ENCODE measurements at regions not wholly inside any gene's neighbourhood (a gene's known extent, or its start where the extent isn't known, plus 50 kb on each side); places are given as distances from the start of the nearest gene placed in this dataset.

GRCh38 chr2:176843208-176843607 is 369.4 kb upstream of the HNRNPA3 start:
- Histone ChIP-seq H3K27me3 (replicated peaks in 2 of 5; ENCODE audit: control insufficient read depth in 4 of 5, insufficient read depth in 5 of 5, low read length in 4 of 5) (no peaks in the 10 kb centered on the region), H3K27ac (ENCODE audit: insufficient read depth in 1 of 2, low read depth in 1 of 2, low read length in 2 of 2, poor library complexity in 1 of 2, severe bottlenecking in 2 of 2) (no peak overlapping the region), H3K36me3 (ENCODE audit: control insufficient read depth in 4 of 4, insufficient read depth in 4 of 4, low read length in 3 of 4) (no peaks in the 10 kb centered on the region), H3K9me3 (ENCODE audit: control extremely low read depth in 1 of 5, control insufficient read depth in 4 of 5, insufficient read depth in 2 of 5, low read depth in 1 of 5, low read length in 4 of 5) (peaks cover 0 to 2% (median 0%) of the 10 kb centered on the region in 5 experiments), H3K4me1 (ENCODE audit: control extremely low read depth in 1 of 4, control insufficient read depth in 4 of 4, insufficient read depth in 4 of 4, low read length in 3 of 4) (no peaks in the 10 kb centered on the region), H3K4me3 (ENCODE audit: control insufficient read depth in 1 of 7, extremely low read depth in 1 of 7, insufficient read depth in 4 of 7, low read depth in 2 of 7, low read length in 6 of 7) (no peak overlapping the region)
- DNase-seq: no peak
- ChIA-PET POLR2A (no interaction called here), CTCF (interaction anchor here (0.6 to 2.4 kb wide), 5 partner anchors 12 to 305 kb away, joined by 3 to 10 read pairs (median 3); no protein-coding TSS in a partner anchor)

GRCh38 chr2:176844461-176844860 is 368.1 kb upstream of the HNRNPA3 start:
- ChIA-PET POLR2A (no interaction called here), CTCF (interaction anchor here (0.7 to 2.4 kb wide), 2 partner anchors 11 to 22 kb away, joined by 3 to 10 read pairs; no protein-coding TSS in a partner anchor)
- no peaks in the 10 kb centered on the region for H3K27me3 ChIP-seq (replicated peaks in 2 of 5; ENCODE audit: control insufficient read depth in 4 of 5, insufficient read depth in 5 of 5, low read length in 4 of 5)
- H3K4me1 ChIP-seq (ENCODE audit: control extremely low read depth in 1 of 4, control insufficient read depth in 4 of 4, insufficient read depth in 4 of 4, low read length in 3 of 4): no peaks in the 10 kb centered on the region
- DNase-seq: no peak
- H3K27ac ChIP-seq (ENCODE audit: insufficient read depth in 1 of 2, low read depth in 1 of 2, low read length in 2 of 2, poor library complexity in 1 of 2, severe bottlenecking in 2 of 2): no peak overlapping the region
- no peak overlapping the region for H3K4me3 ChIP-seq (ENCODE audit: control insufficient read depth in 1 of 7, extremely low read depth in 1 of 7, insufficient read depth in 4 of 7, low read depth in 2 of 7, low read length in 6 of 7)
- H3K9me3 ChIP-seq (ENCODE audit: control extremely low read depth in 1 of 5, control insufficient read depth in 4 of 5, insufficient read depth in 2 of 5, low read depth in 1 of 5, low read length in 4 of 5): peaks cover 0 to 2% (median 0%) of the 10 kb centered on the region in 5 experiments
- H3K36me3 ChIP-seq (ENCODE audit: control insufficient read depth in 4 of 4, insufficient read depth in 4 of 4, low read length in 3 of 4): no peaks in the 10 kb centered on the region
- no CpG with 5 or more reads among the region's 1 CpG for WGBS (ENCODE audit: insufficient coverage)

- DNase-seq: no peak
- Histone ChIP-seq H3K4me1 (ENCODE audit: control extremely low read depth in 1 of 4, control insufficient read depth in 4 of 4, insufficient read depth in 4 of 4, low read length in 3 of 4) (no peaks in the 10 kb centered on the region), H3K36me3 (ENCODE audit: control insufficient read depth in 4 of 4, insufficient read depth in 4 of 4, low read length in 3 of 4) (no peaks in the 10 kb centered on the region), H3K9me3 (ENCODE audit: control extremely low read depth in 1 of 5, control insufficient read depth in 4 of 5, insufficient read depth in 2 of 5, low read depth in 1 of 5, low read length in 4 of 5) (peaks cover 0 to 2% (median 0%) of the 10 kb centered on the region in 5 experiments), H3K27me3 (replicated peaks in 2 of 5; ENCODE audit: control insufficient read depth in 4 of 5, insufficient read depth in 5 of 5, low read length in 4 of 5) (no peaks in the 10 kb centered on the region), H3K4me3 (ENCODE audit: control insufficient read depth in 1 of 7, extremely low read depth in 1 of 7, insufficient read depth in 4 of 7, low read depth in 2 of 7, low read length in 6 of 7) (no peak overlapping the region), H3K27ac (ENCODE audit: insufficient read depth in 1 of 2, low read depth in 1 of 2, low read length in 2 of 2, poor library complexity in 1 of 2, severe bottlenecking in 2 of 2) (no peak overlapping the region)
- ChIA-PET POLR2A (no interaction called here), CTCF (no interaction called here)
- WGBS (ENCODE audit: insufficient coverage): 92% methylated on average over 2 of the region's 2 CpGs
Measured at GRCh38 chr2:176845718-176846117, 366.9 kb upstream of the HNRNPA3 start.

GRCh38 chr2:176847575-176847974 is 365.0 kb upstream of the HNRNPA3 start:
- WGBS (ENCODE audit: insufficient coverage): 80% methylated on average over 2 of the region's 4 CpGs
- Histone ChIP-seq H3K4me3 (ENCODE audit: control insufficient read depth in 1 of 7, extremely low read depth in 1 of 7, insufficient read depth in 4 of 7, low read depth in 2 of 7, low read length in 6 of 7) (no peak overlapping the region), H3K27ac (ENCODE audit: insufficient read depth in 1 of 2, low read depth in 1 of 2, low read length in 2 of 2, poor library complexity in 1 of 2, severe bottlenecking in 2 of 2) (no peak overlapping the region), H3K36me3 (ENCODE audit: control insufficient read depth in 4 of 4, insufficient read depth in 4 of 4, low read length in 3 of 4) (no peaks in the 10 kb centered on the region), H3K4me1 (ENCODE audit: control extremely low read depth in 1 of 4, control insufficient read depth in 4 of 4, insufficient read depth in 4 of 4, low read length in 3 of 4) (peaks cover 0 to 8% (median 4%) of the 10 kb centered on the region in 4 experiments), H3K9me3 (ENCODE audit: control extremely low read depth in 1 of 5, control insufficient read depth in 4 of 5, insufficient read depth in 2 of 5, low read depth in 1 of 5, low read length in 4 of 5) (peaks cover 0 to 2% (median 0%) of the 10 kb centered on the region in 5 experiments), H3K27me3 (replicated peaks in 2 of 5; ENCODE audit: control insufficient read depth in 4 of 5, insufficient read depth in 5 of 5, low read length in 4 of 5) (no peaks in the 10 kb centered on the region)
- CTCF ChIA-PET: no interaction called here
- POLR2A ChIA-PET: no interaction called here
- DNase-seq: peak in 2 of 3 donors; percentile 6 to 12

GRCh38 chr2:176848844-176849243 is 363.8 kb upstream of the HNRNPA3 start:
- POLR2A ChIA-PET: no interaction called here
- WGBS (ENCODE audit: insufficient coverage): 100% methylated on average over 6 of the region's 8 CpGs

GRCh38 chr2:176851200-176851888 is 361.2 kb upstream of the HNRNPA3 start:
- H3K4me1 ChIP-seq (ENCODE audit: control extremely low read depth in 1 of 4, control insufficient read depth in 4 of 4, insufficient read depth in 4 of 4, low read length in 3 of 4): peaks cover 0 to 13% (median 6%) of the 10 kb centered on the region in 4 experiments
- ChIA-PET POLR2A (no interaction called here), CTCF (interaction anchor here (0.8 to 1.0 kb wide), 2 partner anchors 14 to 158 kb away, joined by 3 to 4 read pairs; no protein-coding TSS in a partner anchor)
- H3K27ac ChIP-seq (ENCODE audit: insufficient read depth in 1 of 2, low read depth in 1 of 2, low read length in 2 of 2, poor library complexity in 1 of 2, severe bottlenecking in 2 of 2): no peak overlapping the region
- DNase-seq: no peak
- H3K4me3 ChIP-seq (ENCODE audit: control insufficient read depth in 1 of 7, extremely low read depth in 1 of 7, insufficient read depth in 4 of 7, low read depth in 2 of 7, low read length in 6 of 7): no peak overlapping the region
- no peaks in the 10 kb centered on the region for H3K27me3 ChIP-seq (replicated peaks in 2 of 5; ENCODE audit: control insufficient read depth in 4 of 5, insufficient read depth in 5 of 5, low read length in 4 of 5)
- no peaks in the 10 kb centered on the region for H3K9me3 ChIP-seq (ENCODE audit: control extremely low read depth in 1 of 5, control insufficient read depth in 4 of 5, insufficient read depth in 2 of 5, low read depth in 1 of 5, low read length in 4 of 5)
- H3K36me3 ChIP-seq (ENCODE audit: control insufficient read depth in 4 of 4, insufficient read depth in 4 of 4, low read length in 3 of 4): no peaks in the 10 kb centered on the region
- WGBS (ENCODE audit: insufficient coverage): no CpG with 5 or more reads among the region's 2 CpGs

More at GRCh38 chr2:176848844-176849243, 363.8 kb upstream of the HNRNPA3 start:
- Histone ChIP-seq H3K27me3 (replicated peaks in 2 of 5; ENCODE audit: control insufficient read depth in 4 of 5, insufficient read depth in 5 of 5, low read length in 4 of 5) (no peaks in the 10 kb centered on the region), H3K4me1 (ENCODE audit: control extremely low read depth in 1 of 4, control insufficient read depth in 4 of 4, insufficient read depth in 4 of 4, low read length in 3 of 4) (peaks cover 0 to 13% (median 6%) of the 10 kb centered on the region in 4 experiments), H3K36me3 (ENCODE audit: control insufficient read depth in 4 of 4, insufficient read depth in 4 of 4, low read length in 3 of 4) (no peaks in the 10 kb centered on the region), H3K4me3 (ENCODE audit: control insufficient read depth in 1 of 7, extremely low read depth in 1 of 7, insufficient read depth in 4 of 7, low read depth in 2 of 7, low read length in 6 of 7) (no peak overlapping the region), H3K9me3 (ENCODE audit: control extremely low read depth in 1 of 5, control insufficient read depth in 4 of 5, insufficient read depth in 2 of 5, low read depth in 1 of 5, low read length in 4 of 5) (peaks cover 0 to 2% (median 0%) of the 10 kb centered on the region in 5 experiments), H3K27ac (ENCODE audit: insufficient read depth in 1 of 2, low read depth in 1 of 2, low read length in 2 of 2, poor library complexity in 1 of 2, severe bottlenecking in 2 of 2) (no peak overlapping the region)
- DNase-seq: no peak
- CTCF ChIA-PET: interaction anchor here (0.6 kb wide), 1 partner anchor 384 kb away, joined by 3 read pairs; no protein-coding TSS in a partner anchor

GRCh38 chr2:176851889-176852483 is 360.6 kb upstream of the HNRNPA3 start:
- ChIA-PET CTCF (interaction anchor here (0.8 kb wide), 1 partner anchor 157 kb away, joined by 3 read pairs; no protein-coding TSS in a partner anchor), POLR2A (no interaction called here)
- Histone ChIP-seq H3K27me3 (replicated peaks in 2 of 5; ENCODE audit: control insufficient read depth in 4 of 5, insufficient read depth in 5 of 5, low read length in 4 of 5) (no peaks in the 10 kb centered on the region), H3K27ac (ENCODE audit: insufficient read depth in 1 of 2, low read depth in 1 of 2, low read length in 2 of 2, poor library complexity in 1 of 2, severe bottlenecking in 2 of 2) (no peak overlapping the region), H3K4me1 (ENCODE audit: control extremely low read depth in 1 of 4, control insufficient read depth in 4 of 4, insufficient read depth in 4 of 4, low read length in 3 of 4) (peaks cover 0 to 13% (median 6%) of the 10 kb centered on the region in 4 experiments), H3K9me3 (ENCODE audit: control extremely low read depth in 1 of 5, control insufficient read depth in 4 of 5, insufficient read depth in 2 of 5, low read depth in 1 of 5, low read length in 4 of 5) (no peaks in the 10 kb centered on the region), H3K36me3 (ENCODE audit: control insufficient read depth in 4 of 4, insufficient read depth in 4 of 4, low read length in 3 of 4) (no peaks in the 10 kb centered on the region), H3K4me3 (ENCODE audit: control insufficient read depth in 1 of 7, extremely low read depth in 1 of 7, insufficient read depth in 4 of 7, low read depth in 2 of 7, low read length in 6 of 7) (no peak overlapping the region)
- WGBS (ENCODE audit: insufficient coverage): 100% methylated on average over 1 of the region's 1 CpG
- DNase-seq: no peak
